Calu3 (cell line): ENCODE measurements at regions not wholly inside any gene's neighbourhood (a gene's known extent, or its start where the extent isn't known, plus 50 kb on each side); places are given as distances from the start of the nearest gene placed in this dataset.

ENCODE experiments used
- BruUV-seq: library from RNA; stranded (reverse); fragments of 400-500 nt; replicated peaks from 2 replicates; lab custom pipeline; 2021; lab: Mats Ljungman, UMichigan
- CTCF ChIA-PET: fragments of 300-600 bp; sonication (Branson Sonifier 250); formaldehyde crosslinking; loops from one replicate; lab custom pipeline; 2022; ENCODE audit warnings: antibody characterized with exemption; lab: Charles Lee
- DNase-seq: peaks from one replicate; pipeline ENCODE4 v3.0.0; 2022
- H3K27ac Mint-ChIP-seq: one replicate; pipeline ENCODE4 v1.8.0; 2022; ENCODE audit warnings: mixed read lengths; ENCODE audit not compliant: unreplicated experiment
- H3K27me3 Mint-ChIP-seq: one replicate; pipeline ENCODE4 v1.8.0; 2022; ENCODE audit warnings: mixed read lengths; ENCODE audit not compliant: unreplicated experiment
- H3K36me3 Mint-ChIP-seq: one replicate; pipeline ENCODE4 v1.8.0; 2022; ENCODE audit warnings: mild to moderate bottlenecking, moderate library complexity, mixed read lengths; ENCODE audit not compliant: insufficient read depth, unreplicated experiment
- H3K4me1 Mint-ChIP-seq: one replicate; pipeline ENCODE4 v1.8.0; 2022; ENCODE audit warnings: mild to moderate bottlenecking, low read depth, mixed read lengths; ENCODE audit not compliant: unreplicated experiment
- H3K4me3 Mint-ChIP-seq: one replicate; pipeline ENCODE4 v1.8.0; 2022; ENCODE audit warnings: mild to moderate bottlenecking, low read depth, moderate library complexity, mixed read lengths; ENCODE audit not compliant: unreplicated experiment
- H3K9me3 Mint-ChIP-seq: one replicate; pipeline ENCODE4 v1.8.0; 2022; ENCODE audit warnings: low read depth, mixed read lengths; ENCODE audit not compliant: unreplicated experiment
- intact Hi-C: fragments of 100-400 bp; cut with micrococcal nuclease; formaldehyde crosslinking; loops from one replicate; pipeline ENCODE4 v1.10.0; 2022; ENCODE audit not compliant: unreplicated experiment
- TF ChIP-seq, protein P1 (sequence below): fragments of 200-600 bp; IDR thresholded peaks from one replicate; pipeline ENCODE4 v1.8.0; 2022; ENCODE audit warnings: antibody characterized with exemption; ENCODE audit not compliant: unreplicated experiment

DNA sequence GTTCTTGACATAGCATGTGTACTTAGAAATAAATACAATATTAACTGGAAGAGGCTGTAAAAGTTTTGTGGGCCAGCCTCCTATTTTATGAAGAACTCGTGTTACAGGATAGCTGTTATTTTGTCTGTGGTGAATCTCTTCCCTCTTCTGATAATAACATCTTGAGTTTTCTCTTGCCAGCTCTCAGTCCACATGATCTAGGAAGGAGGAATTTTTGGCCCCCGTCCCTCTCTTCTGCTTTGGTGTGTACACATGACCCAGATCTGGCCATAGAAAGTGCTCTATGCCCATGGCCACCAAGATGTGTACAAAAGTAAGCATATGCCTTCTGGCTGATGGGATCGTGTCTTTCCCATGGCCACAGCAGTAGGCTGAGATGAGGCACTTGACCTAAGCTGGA is 108.0 kb upstream of the LEF1 start:
- Mint-ChIP-seq H3K36me3 (no peaks in the 10 kb centered on the region), H3K4me1 (no peaks in the 10 kb centered on the region), H3K27ac (no peak overlapping the region), H3K9me3 (peaks cover 2% of the 10 kb centered on the region), H3K4me3 (no peak overlapping the region), H3K27me3 (no peaks in the 10 kb centered on the region)
- TF ChIP-seq, protein P1, sequence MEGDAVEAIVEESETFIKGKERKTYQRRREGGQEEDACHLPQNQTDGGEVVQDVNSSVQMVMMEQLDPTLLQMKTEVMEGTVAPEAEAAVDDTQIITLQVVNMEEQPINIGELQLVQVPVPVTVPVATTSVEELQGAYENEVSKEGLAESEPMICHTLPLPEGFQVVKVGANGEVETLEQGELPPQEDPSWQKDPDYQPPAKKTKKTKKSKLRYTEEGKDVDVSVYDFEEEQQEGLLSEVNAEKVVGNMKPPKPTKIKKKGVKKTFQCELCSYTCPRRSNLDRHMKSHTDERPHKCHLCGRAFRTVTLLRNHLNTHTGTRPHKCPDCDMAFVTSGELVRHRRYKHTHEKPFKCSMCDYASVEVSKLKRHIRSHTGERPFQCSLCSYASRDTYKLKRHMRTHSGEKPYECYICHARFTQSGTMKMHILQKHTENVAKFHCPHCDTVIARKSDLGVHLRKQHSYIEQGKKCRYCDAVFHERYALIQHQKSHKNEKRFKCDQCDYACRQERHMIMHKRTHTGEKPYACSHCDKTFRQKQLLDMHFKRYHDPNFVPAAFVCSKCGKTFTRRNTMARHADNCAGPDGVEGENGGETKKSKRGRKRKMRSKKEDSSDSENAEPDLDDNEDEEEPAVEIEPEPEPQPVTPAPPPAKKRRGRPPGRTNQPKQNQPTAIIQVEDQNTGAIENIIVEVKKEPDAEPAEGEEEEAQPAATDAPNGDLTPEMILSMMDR = no peak
- BruUV-seq = no TSS peak
- CTCF ChIA-PET = no interaction called here
- DNase-seq = no peak
- intact Hi-C loops = no loop called here

DNA sequence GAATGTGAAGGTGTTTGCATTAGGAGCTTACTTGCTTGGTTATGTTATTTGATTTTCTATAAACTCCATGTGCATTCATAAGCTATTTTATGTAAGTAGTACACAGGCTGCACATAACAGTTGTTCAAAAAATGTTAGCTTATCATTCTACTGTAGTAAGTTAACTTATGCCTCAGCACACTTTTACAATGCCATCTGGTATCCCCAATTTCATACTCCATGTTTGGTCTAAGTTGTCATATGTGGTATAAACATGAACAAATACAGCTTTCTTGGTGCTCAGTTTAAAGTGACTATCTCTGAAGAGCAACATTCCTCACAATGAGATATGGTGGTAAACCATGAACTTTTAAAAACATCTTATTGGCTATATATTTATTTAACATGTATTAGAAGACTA is 104.3 kb upstream of the LEF1 start:
- H3K27me3 Mint-ChIP-seq = no peaks in the 10 kb centered on the region
- H3K4me3 Mint-ChIP-seq = no peak overlapping the region
- DNase-seq = no peak
- TF ChIP-seq, protein P1 = no peak
- intact Hi-C loops = no loop called here
- H3K27ac Mint-ChIP-seq = no peak overlapping the region
- H3K9me3 Mint-ChIP-seq = no peaks in the 10 kb centered on the region
- BruUV-seq = no TSS peak
- no peaks in the 10 kb centered on the region for H3K4me1 Mint-ChIP-seq
- CTCF ChIA-PET = no interaction called here
- no peaks in the 10 kb centered on the region for H3K36me3 Mint-ChIP-seq

DNA sequence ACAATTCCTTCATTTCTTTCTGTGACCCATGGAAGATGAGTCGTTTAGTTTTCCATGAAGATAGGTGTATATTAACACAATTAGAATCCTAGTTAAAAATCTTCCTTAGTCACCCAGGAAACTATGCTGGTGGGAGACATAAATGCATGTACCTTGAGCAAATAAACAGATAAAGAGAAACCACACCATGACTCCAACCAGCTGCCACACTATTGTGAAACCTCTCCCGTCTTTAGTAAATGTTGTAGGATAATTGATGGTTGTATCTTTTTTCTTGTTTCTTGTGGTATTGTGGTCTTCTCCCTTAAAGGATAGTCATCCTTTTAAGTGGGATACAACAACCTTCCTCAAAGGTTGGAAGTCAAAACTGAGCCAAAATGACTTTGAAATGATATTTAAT is 103.8 kb upstream of the LEF1 start:
- H3K9me3 Mint-ChIP-seq = no peaks in the 10 kb centered on the region
- H3K27ac Mint-ChIP-seq = no peak overlapping the region
- BruUV-seq = no TSS peak
- CTCF ChIA-PET = no interaction called here
- intact Hi-C loops = no loop called here
- H3K4me3 Mint-ChIP-seq = no peak overlapping the region
- TF ChIP-seq, protein P1 = no peak
- no peaks in the 10 kb centered on the region for H3K36me3 Mint-ChIP-seq
- DNase-seq = no peak
- no peaks in the 10 kb centered on the region for H3K27me3 Mint-ChIP-seq
- H3K4me1 Mint-ChIP-seq = no peaks in the 10 kb centered on the region

DNA sequence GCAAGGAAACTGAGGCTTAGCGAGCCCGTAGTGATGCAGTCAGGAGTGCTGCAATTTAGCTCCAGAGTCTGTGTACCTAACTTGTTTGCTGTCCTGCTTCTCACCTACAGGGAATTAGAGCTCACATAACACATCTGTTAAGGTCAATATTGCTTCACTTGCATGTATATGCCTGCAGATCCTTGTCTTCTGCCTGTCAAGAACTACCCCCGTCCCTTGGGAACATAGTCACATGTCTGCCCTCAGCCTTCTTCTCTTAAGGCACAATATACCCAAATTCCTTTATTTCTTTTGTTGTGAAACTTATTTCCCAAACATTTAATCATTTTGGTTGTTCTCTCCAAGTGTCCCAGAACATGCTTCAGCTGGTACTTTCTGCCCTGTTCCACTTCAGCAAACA is 103.3 kb upstream of the LEF1 start:
- TF ChIP-seq, protein P1 = no peak
- H3K4me3 Mint-ChIP-seq = no peak overlapping the region
- intact Hi-C loops = no loop called here
- no peaks in the 10 kb centered on the region for H3K4me1 Mint-ChIP-seq
- H3K36me3 Mint-ChIP-seq = no peaks in the 10 kb centered on the region
- CTCF ChIA-PET = no interaction called here
- DNase-seq = no peak
- H3K27ac Mint-ChIP-seq = no peak overlapping the region
- no TSS peak for BruUV-seq
- H3K27me3 Mint-ChIP-seq = no peaks in the 10 kb centered on the region
- H3K9me3 Mint-ChIP-seq = no peaks in the 10 kb centered on the region
